ENCODE measurements at regions not wholly inside any gene's neighbourhood (a gene's known extent, or its start where the extent isn't known, plus 50 kb on each side); places are given as distances from the start of the nearest gene placed in this dataset.

DNA sequence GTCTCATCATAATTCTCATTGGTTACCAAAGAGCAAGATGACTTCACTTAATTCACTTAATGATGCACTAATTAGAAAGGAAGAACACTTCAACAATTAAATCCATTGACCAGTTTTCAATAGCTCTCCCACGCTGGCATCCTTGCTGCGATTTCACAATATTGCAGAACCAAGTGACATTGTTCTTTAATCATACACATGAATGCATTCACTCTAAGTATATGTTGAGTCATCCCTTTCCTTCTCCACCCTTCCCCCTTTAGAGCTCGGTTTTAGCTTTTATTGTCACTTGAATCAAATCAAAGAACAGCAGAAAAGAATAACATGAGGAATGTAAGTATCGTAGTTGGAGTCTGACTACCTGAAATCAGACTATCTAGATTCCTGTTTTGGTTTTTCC, 233.6 kb upstream of the FMN2 start:
- no peak overlapping the region for H2AK5ac ChIP-seq (ENCODE audit: low read depth, low read length)
- H3K4me1 ChIP-seq (ENCODE audit: control insufficient read depth, insufficient read depth, low read length): no peaks in the 10 kb centered on the region
- H3K79me1 ChIP-seq (ENCODE audit: low read depth in 1 of 2, low read length in 2 of 2): no peaks in the 10 kb centered on the region
- in situ Hi-C loops (cut with MboI; ENCODE audit: low sequenced_read_pairs) (no loop called here), dilution Hi-C loops (cut with HindIII; ENCODE audit: low sequenced_read_pairs, unreplicated experiment) (no loop called here), intact Hi-C loops (cut with micrococcal nuclease) (no loop called here)
- H3K9ac ChIP-seq (ENCODE audit: low read depth, low read length): no peak overlapping the region
- WGBS, 2 experiments (ENCODE audit: extremely low coverage in 2 of 2, insufficient read length in 1 of 2): 80% methylated on average over 2 of the region's 4 CpGs; no CpG with 5 or more reads in 1 of the 2 experiments
- no peak overlapping the region for H3K14ac ChIP-seq (replicated peaks; ENCODE audit: low read depth, low read length)
- H3K18ac ChIP-seq (ENCODE audit: low read depth, low read length): no peak overlapping the region
- no peak overlapping the region for H3K4ac ChIP-seq (ENCODE audit: low read depth, low read length)
- BruUV-seq (replicated peaks): no TSS peak
- no peak overlapping the region for H2AFZ ChIP-seq (replicated peaks; ENCODE audit: low read length, poor library complexity)
- no peak overlapping the region for H2AK9ac ChIP-seq (replicated peaks; ENCODE audit: low read depth, low read length, poor library complexity)
- H2BK20ac ChIP-seq (ENCODE audit: low read depth, low read length): no peak overlapping the region
- H3K27ac ChIP-seq (ENCODE audit: insufficient read depth, low read length): no peak overlapping the region
- no peak overlapping the region for H2BK120ac ChIP-seq (ENCODE audit: low read depth, low read length)
- no peak overlapping the region for H4K91ac ChIP-seq (ENCODE audit: insufficient read depth, low read depth, low read length)
- H3K9me1 ChIP-seq (ENCODE audit: insufficient read depth, low read length): no peaks in the 10 kb centered on the region
- no peaks in the 10 kb centered on the region for H3K9me3 ChIP-seq (ENCODE audit: control insufficient read depth, insufficient read depth, low read length)
- no peak overlapping the region for H3K4me2 ChIP-seq (ENCODE audit: low read depth, low read length)
- H3K4me3 ChIP-seq (ENCODE audit: insufficient read depth, low read depth, low read length): no peak overlapping the region
- ATAC-seq (ENCODE audit: low read depth) (no peak), DNase-seq (no peak)
- no peaks in the 10 kb centered on the region for H4K20me1 ChIP-seq (ENCODE audit: insufficient read depth, low read length)
- ChIA-PET POLR2A (ENCODE audit: unreplicated experiment) (no interaction called here), CTCF (no interaction called here)
- no peak overlapping the region for H2BK15ac ChIP-seq (ENCODE audit: low read depth, low read length)
- H3K27me3 ChIP-seq (ENCODE audit: control insufficient read depth, insufficient read depth, low read length): no peaks in the 10 kb centered on the region
- no peak overlapping the region for H2BK5ac ChIP-seq (ENCODE audit: low read depth, low read length, poor library complexity, severe bottlenecking)
- no peaks in the 10 kb centered on the region for H3K36me3 ChIP-seq (ENCODE audit: control insufficient read depth, insufficient read depth, low read length)
- H4K5ac ChIP-seq (ENCODE audit: low read depth, low read length): no peak overlapping the region
- no peak overlapping the region for H3K23ac ChIP-seq (ENCODE audit: low read depth, low read length)
- no peak overlapping the region for H4K8ac ChIP-seq (ENCODE audit: low read depth in 2 of 2, low read length in 2 of 2)
- no peak overlapping the region for H3K56ac ChIP-seq (ENCODE audit: extremely low read depth, insufficient read depth, low read length)
- TF ChIP-seq POLR2A (IDR thresholded peaks at IDR 0.05; ENCODE audit: low read depth, low read length) (no peak), CEBPB (IDR thresholded peaks at IDR 0.05; ENCODE audit: low read depth, low read length) (0 out of 2 replicates have a peak, but pooled peaks have one; percentile 33)

Data from IMR-90 (cell line).